Muscle layer of colon (tissue), 2 donors: ENCODE measurements at regions not wholly inside any gene's neighbourhood (a gene's known extent, or its start where the extent isn't known, plus 50 kb on each side); places are given as distances from the start of the nearest gene placed in this dataset.
"Not testable (repeated sequence)": the region's sequence is repeated elsewhere in the genome, so short reads cannot be mapped to it uniquely, and the experiment has no call there.

Experiments used
- H3K27ac ChIP-seq: one replicate; pipeline ENCODE4 v1.7.0; 2013; ENCODE audit warnings: low read depth, mild to moderate bottlenecking, low read length, moderate library complexity
- H3K27me3 ChIP-seq, 2 donors: one replicate each; pipeline ENCODE4 v1.7.0; 2013; ENCODE audit warnings: low read length in 2 of 2, mild to moderate bottlenecking in 2 of 2; ENCODE audit not compliant: insufficient read depth in 2 of 2, control insufficient read depth in 1 of 2
- H3K36me3 ChIP-seq: one replicate; pipeline ENCODE4 v1.7.0; 2013; ENCODE audit warnings: mild to moderate bottlenecking, low read length; ENCODE audit not compliant: insufficient read depth
- H3K4me1 ChIP-seq: one replicate; pipeline ENCODE4 v1.7.0; 2013; ENCODE audit warnings: mild to moderate bottlenecking, low read length; ENCODE audit not compliant: insufficient read depth
- H3K4me3 ChIP-seq, 2 donors: one replicate each; pipeline ENCODE4 v1.7.0; 2013; ENCODE audit warnings: low read length in 2 of 2, low read depth in 1 of 2, mild to moderate bottlenecking in 1 of 2, moderate library complexity in 1 of 2
- H3K9ac ChIP-seq: one replicate; pipeline ENCODE4 v1.7.0; 2013; ENCODE audit warnings: low read length
- H3K9me3 ChIP-seq: one replicate; pipeline ENCODE4 v1.7.0; 2013; ENCODE audit warnings: mild to moderate bottlenecking, low read length
- donor health status: abdominal sarcoma.
- donor health status: Adenocarcinoma of cecum.

GRCh38 chr4:81723927-81724587, 252.3 kb upstream of the RASGEF1B start:
- Histone ChIP-seq H3K36me3 (no peaks in the 10 kb centered on the region), H3K4me3 (no peak overlapping the region), H3K9ac (no peak overlapping the region), H3K27me3 (no peaks in the 10 kb centered on the region), H3K27ac (no peak overlapping the region), H3K4me1 (peaks cover 11% of the 10 kb centered on the region), H3K9me3 (no peaks in the 10 kb centered on the region)

DNA sequence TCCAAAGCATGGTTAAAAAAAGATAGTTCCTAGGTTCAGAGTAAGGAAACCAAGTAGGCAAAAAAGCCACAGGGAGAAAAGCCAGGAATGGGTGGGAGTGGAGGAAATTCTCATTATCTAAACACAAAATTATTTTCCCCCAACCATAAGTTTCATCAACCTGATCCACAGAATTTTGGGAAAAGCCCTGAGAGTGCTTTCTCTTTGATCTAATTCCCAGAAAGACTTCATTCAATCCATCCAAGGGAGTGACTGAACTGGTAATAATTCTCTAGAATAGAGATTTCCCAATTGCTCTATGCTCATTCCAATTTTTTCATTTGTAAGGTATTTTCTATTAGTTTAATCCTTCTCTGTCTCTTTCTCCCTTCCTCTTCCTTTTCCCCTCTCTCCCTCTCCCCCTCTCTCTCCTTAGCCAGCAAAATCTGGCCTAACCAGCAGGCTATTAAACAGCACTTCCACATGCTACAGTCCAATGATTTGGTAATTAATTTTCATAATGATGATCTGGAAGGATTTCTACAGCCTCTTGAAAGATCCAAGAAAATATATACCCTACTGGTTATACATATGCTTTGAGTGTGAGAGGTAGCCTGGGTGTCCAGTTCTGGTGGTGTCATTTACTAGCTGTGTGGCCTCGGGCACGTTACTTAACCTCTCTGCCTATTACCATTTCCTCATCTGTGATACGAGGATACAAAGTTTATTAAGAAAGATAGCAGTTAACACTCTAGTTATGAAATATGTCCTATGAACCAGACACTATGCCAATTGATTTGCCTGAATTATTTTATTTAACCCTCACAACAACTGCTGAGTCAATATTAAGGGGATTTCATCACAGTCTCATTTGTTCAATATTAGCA, 251.5 kb upstream of the RASGEF1B start:
- no peak overlapping the region for H3K4me3 ChIP-seq
- peaks cover 11% of the 10 kb centered on the region for H3K4me1 ChIP-seq
- no peak overlapping the region for H3K9ac ChIP-seq
- H3K36me3 ChIP-seq = no peaks in the 10 kb centered on the region
- H3K27me3 ChIP-seq = no peaks in the 10 kb centered on the region
- no peak overlapping the region for H3K27ac ChIP-seq
- H3K9me3 ChIP-seq = no peaks in the 10 kb centered on the region

- H3K27ac ChIP-seq = no peak overlapping the region
- H3K36me3 ChIP-seq = no peaks in the 10 kb centered on the region
- no peaks in the 10 kb centered on the region for H3K9me3 ChIP-seq
- no peaks in the 10 kb centered on the region for H3K27me3 ChIP-seq
- H3K9ac ChIP-seq = no peak overlapping the region
- H3K4me1 ChIP-seq = peaks cover 11% of the 10 kb centered on the region
- no peak overlapping the region for H3K4me3 ChIP-seq
Measured at GRCh38 chr4:81722290-81722851, 250.7 kb upstream of the RASGEF1B start.

- H3K9ac ChIP-seq = no peak overlapping the region
- no peaks in the 10 kb centered on the region for H3K9me3 ChIP-seq
- H3K27ac ChIP-seq = no peak overlapping the region
- H3K27me3 ChIP-seq = no peaks in the 10 kb centered on the region
- H3K36me3 ChIP-seq = no peaks in the 10 kb centered on the region
- H3K4me1 ChIP-seq = no peaks in the 10 kb centered on the region
- H3K4me3 ChIP-seq = no peak overlapping the region
Measured at GRCh38 chr4:81715757-81716156, 244.1 kb upstream of the RASGEF1B start.

DNA sequence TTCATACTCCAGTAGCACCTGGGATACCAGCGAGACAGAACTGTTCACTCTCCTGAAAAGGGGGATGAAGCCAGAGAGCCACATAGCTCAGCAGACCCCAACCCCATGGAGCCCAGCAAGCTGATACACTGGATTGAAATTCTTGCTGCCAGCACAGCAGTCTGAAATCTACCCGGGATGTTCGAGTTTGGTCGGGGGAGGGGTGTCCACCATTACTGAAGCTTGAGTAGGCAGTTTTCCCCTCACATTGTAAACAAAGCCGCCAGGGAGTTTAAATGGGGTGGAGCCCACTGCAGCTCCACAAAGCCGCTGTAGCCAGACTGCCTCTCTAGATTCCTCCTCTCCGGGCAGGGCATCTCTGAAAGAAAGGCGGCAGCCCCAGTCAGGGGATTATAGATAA, 243.7 kb upstream of the RASGEF1B start:
- not testable (repeated sequence) for H3K4me3 ChIP-seq, H3K4me1 ChIP-seq, H3K9me3 ChIP-seq, H3K27ac ChIP-seq, H3K36me3 ChIP-seq, H3K9ac ChIP-seq, H3K27me3 ChIP-seq

- Histone ChIP-seq H3K9ac (no peak overlapping the region), H3K36me3 (no peaks in the 10 kb centered on the region), H3K27me3 (no peaks in the 10 kb centered on the region), H3K27ac (no peak overlapping the region), H3K4me3 (no peak overlapping the region), H3K9me3 (no peaks in the 10 kb centered on the region), H3K4me1 (no peaks in the 10 kb centered on the region)
Measured at GRCh38 chr4:81714291-81714690, 242.6 kb upstream of the RASGEF1B start.

DNA sequence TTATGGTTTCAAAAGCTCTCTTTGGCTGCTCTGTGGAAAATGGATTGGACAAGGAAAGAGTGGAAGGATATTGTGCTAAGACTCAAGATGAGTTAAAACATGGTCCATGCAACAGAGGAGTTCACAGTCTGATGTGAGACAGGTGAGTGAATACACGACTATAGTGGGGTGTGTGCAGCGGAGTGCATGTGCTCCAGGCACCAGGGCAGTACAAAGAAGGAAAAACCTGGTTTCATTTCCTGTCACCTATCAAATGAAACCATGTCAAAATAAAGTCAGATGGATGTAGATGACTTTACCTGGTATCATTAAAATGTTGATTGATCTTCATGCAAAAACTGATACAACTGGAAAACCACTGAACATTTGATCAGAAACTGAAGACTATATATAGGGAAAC, 241.0 kb upstream of the RASGEF1B start:
- Histone ChIP-seq H3K4me1 (no peaks in the 10 kb centered on the region), H3K27me3 (no peaks in the 10 kb centered on the region), H3K9ac (no peak overlapping the region), H3K27ac (no peak overlapping the region), H3K36me3 (no peaks in the 10 kb centered on the region), H3K4me3 (no peak overlapping the region), H3K9me3 (no peaks in the 10 kb centered on the region)

- no peaks in the 10 kb centered on the region for H3K36me3 ChIP-seq
- no peaks in the 10 kb centered on the region for H3K4me1 ChIP-seq
Measured at GRCh38 chr4:81704461-81704860, 232.8 kb upstream of the RASGEF1B start.

DNA sequence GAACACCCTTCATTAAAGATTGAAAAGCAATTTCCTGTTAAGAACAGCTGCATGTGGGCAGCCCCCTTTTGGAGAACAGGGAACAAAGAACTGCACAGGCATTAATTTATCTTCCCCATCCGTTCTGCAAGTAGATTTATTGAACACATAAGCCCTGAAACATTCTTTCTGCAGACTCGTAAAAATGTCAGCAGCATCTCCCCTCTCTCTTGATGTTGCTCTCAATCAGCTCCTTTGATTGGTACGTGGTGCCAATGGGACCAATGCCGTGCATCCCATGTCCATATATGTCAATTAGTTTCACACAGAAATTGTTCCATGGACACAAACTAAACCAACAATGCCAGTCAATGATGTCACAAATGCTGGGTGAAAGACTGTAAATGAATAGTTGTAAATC, 228.5 kb upstream of the RASGEF1B start:
- Histone ChIP-seq H3K27ac (no peak overlapping the region), H3K4me1 (no peaks in the 10 kb centered on the region), H3K4me3 (no peak overlapping the region), H3K9me3 (no peaks in the 10 kb centered on the region), H3K9ac (no peak overlapping the region), H3K27me3 (no peaks in the 10 kb centered on the region), H3K36me3 (no peaks in the 10 kb centered on the region)

More at GRCh38 chr4:81704461-81704860, 232.8 kb upstream of the RASGEF1B start:
- H3K9me3 ChIP-seq = no peaks in the 10 kb centered on the region
- no peak overlapping the region for H3K27ac ChIP-seq
- no peak overlapping the region for H3K9ac ChIP-seq
- H3K4me3 ChIP-seq = no peak overlapping the region
- no peaks in the 10 kb centered on the region for H3K27me3 ChIP-seq

- no peaks in the 10 kb centered on the region for H3K27me3 ChIP-seq
- H3K36me3 ChIP-seq = no peaks in the 10 kb centered on the region
- H3K9ac ChIP-seq = no peak overlapping the region
- no peak overlapping the region for H3K27ac ChIP-seq
- no peaks in the 10 kb centered on the region for H3K9me3 ChIP-seq
- H3K4me3 ChIP-seq = no peak overlapping the region
- no peaks in the 10 kb centered on the region for H3K4me1 ChIP-seq
Measured at GRCh38 chr4:81698538-81699296, 227.0 kb upstream of the RASGEF1B start.

DNA sequence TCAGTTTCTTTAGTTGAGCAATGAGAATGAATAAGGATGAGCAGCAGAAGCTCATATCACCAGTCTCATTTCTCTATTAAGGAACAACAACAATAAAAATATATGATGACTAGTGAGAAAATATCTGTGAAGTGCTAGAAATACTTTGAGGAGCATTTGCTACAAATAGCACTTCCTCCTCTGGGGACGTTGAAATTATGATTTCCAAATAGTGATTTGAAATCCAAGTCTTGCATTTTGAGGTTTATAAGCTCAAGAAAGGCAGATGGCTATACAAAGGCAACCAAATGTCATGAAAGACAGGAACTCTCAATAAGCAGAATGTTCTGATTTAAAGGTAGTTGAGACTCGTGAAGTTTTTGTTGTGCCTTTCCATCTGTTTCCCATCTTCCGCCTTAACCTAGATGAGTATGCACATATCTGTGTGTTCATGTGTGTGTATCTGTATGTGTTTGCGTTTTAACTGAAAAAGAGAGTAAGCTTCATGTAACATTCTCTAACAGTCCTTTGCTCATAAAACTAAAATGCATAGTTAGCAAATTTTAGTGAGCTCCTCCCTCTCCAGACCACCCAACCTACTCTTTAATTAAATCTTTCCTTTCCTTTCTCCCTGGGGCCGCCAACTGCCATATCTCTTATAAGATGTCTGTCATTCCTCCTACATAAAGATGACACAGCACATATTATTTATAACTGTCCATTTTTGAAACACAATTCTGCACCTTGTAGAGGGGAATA, 222.6 kb upstream of the RASGEF1B start:
- no peaks in the 10 kb centered on the region for H3K36me3 ChIP-seq
- H3K27me3 ChIP-seq = no peaks in the 10 kb centered on the region
- H3K9me3 ChIP-seq = no peaks in the 10 kb centered on the region
- H3K4me3 ChIP-seq = no peak overlapping the region
- H3K9ac ChIP-seq = no peak overlapping the region
- no peaks in the 10 kb centered on the region for H3K4me1 ChIP-seq
- no peak overlapping the region for H3K27ac ChIP-seq
